H1 (cell line): ENCODE measurements at regions not wholly inside any gene's neighbourhood (a gene's known extent, or its start where the extent isn't known, plus 50 kb on each side); places are given as distances from the start of the nearest gene placed in this dataset.

Experiments
- CTCF ChIA-PET: fragments of 300-600 bp; sonication (Branson Sonifier 250); formaldehyde crosslinking; loops from one replicate; lab custom pipeline; 2021; ENCODE audit not compliant: partially characterized antibody; lab: Charles Lee
- POLR2A ChIA-PET: fragments of 300-600 bp; sonication (Branson Sonifier 250); formaldehyde crosslinking; loops from one replicate; lab custom pipeline; 2021; ENCODE audit warnings: inconsistent platforms; ENCODE audit not compliant: partially characterized antibody; lab: Charles Lee
- DNase-seq, 2 experiments: peaks; one replicate each; pipeline versions ENCODE4 v3.0.0 to v3.0.0-alpha.2; 2010 to 2022; ENCODE audit warnings: low spot score in 2 of 2, low read depth in 1 of 2, mixed read lengths in 1 of 2
- FAIRE-seq: peaks from 2 replicates; lab custom pipeline; 2011; peaks lifted over from hg19 to GRCh38; lab: Jason Lieb, UNC
- H2AFZ ChIP-seq: 2 replicates; pipeline ENCODE4 v1.8.1; 2012; ENCODE audit warnings: low read length, inconsistent platforms
- H2AK5ac ChIP-seq: 2 replicates; pipeline ENCODE4 v1.6.1; 2013; ENCODE audit warnings: low read depth, low read length
- H2BK120ac ChIP-seq: replicated peaks from 2 replicates; pipeline ENCODE3; 2013; ENCODE audit warnings: low read depth, low read length, inconsistent platforms
- H2BK12ac ChIP-seq: 2 replicates; pipeline ENCODE4 v1.6.1; 2013; ENCODE audit warnings: low read depth, low read length
- H2BK15ac ChIP-seq: 2 replicates; pipeline ENCODE4 v1.6.1; 2013; ENCODE audit warnings: low read length
- H2BK20ac ChIP-seq: 2 replicates; pipeline ENCODE4 v1.6.1; 2013; ENCODE audit warnings: low read length
- H2BK5ac ChIP-seq: 2 replicates; pipeline ENCODE4 v1.6.1; 2013; ENCODE audit warnings: low read depth, low read length
- H3K14ac ChIP-seq: 2 replicates; pipeline ENCODE4 v1.6.1; 2013; ENCODE audit warnings: inconsistent platforms; ENCODE audit not compliant: insufficient read length
- H3K18ac ChIP-seq: 2 replicates; pipeline ENCODE4 v1.6.1; 2013; ENCODE audit warnings: low read length; ENCODE audit errors: extremely low read depth
- H3K23ac ChIP-seq: 2 replicates; pipeline ENCODE4 v1.6.1; 2013; ENCODE audit warnings: inconsistent platforms; ENCODE audit not compliant: insufficient read length
- H3K23me2 ChIP-seq: 2 replicates; pipeline ENCODE4 v1.6.1; 2013; ENCODE audit warnings: low read depth, low read length
- H3K27ac ChIP-seq: 2 replicates; pipeline ENCODE4 v1.6.1; 2011; ENCODE audit warnings: low read depth, low read length, inconsistent platforms
- H3K27me3 ChIP-seq, 4 experiments: replicated peaks in 1 of 4; 1 replicate in 1 of 4; 2 replicates in 3 of 4; pipeline versions ENCODE4 v1.6.1 to v1.8.1; 2011 to 2013; ENCODE audit warnings: low read length in 3 of 4, mild to moderate bottlenecking in 3 of 4, inconsistent platforms in 2 of 4, mixed read lengths in 2 of 4, moderate library complexity in 1 of 4; ENCODE audit not compliant: control insufficient read depth in 3 of 4, insufficient read depth in 3 of 4; ENCODE audit errors: extremely low read depth in 1 of 4
- H3K36me3 ChIP-seq, 4 experiments: 2 replicates each; pipeline versions ENCODE4 v1.6.1 to v1.8.1; 2011 to 2013; ENCODE audit warnings: mild to moderate bottlenecking in 4 of 4, low read length in 3 of 4, moderate library complexity in 2 of 4, control low read depth in 1 of 4, inconsistent platforms in 1 of 4; ENCODE audit not compliant: insufficient read depth in 4 of 4, control insufficient read depth in 2 of 4
- H3K4ac ChIP-seq: replicated peaks from 2 replicates; pipeline ENCODE3; 2013; ENCODE audit warnings: low read length, low read depth, mixed read lengths, inconsistent platforms; ENCODE audit not compliant: insufficient read length
- H3K4me1 ChIP-seq, 4 experiments: replicated peaks in 1 of 4; 1 replicate in 1 of 4; 2 replicates in 3 of 4; pipeline versions ENCODE4 v1.6.1 to v1.8.1; 2011 to 2013; ENCODE audit warnings: low read length in 3 of 4, inconsistent platforms in 2 of 4, mixed read lengths in 1 of 4; ENCODE audit not compliant: insufficient read depth in 4 of 4, control insufficient read depth in 3 of 4
- H3K4me2 ChIP-seq, 2 experiments: 2 replicates each; pipeline versions ENCODE4 v1.6.1 to v1.8.1; 2011 to 2013; ENCODE audit warnings: low read depth in 2 of 2, low read length in 2 of 2, control low read depth in 1 of 2, inconsistent platforms in 1 of 2, mild to moderate bottlenecking in 1 of 2; ENCODE audit not compliant: insufficient read depth in 1 of 2
- H3K4me3 ChIP-seq, 4 experiments: fragments of 200-600, 300-600 bp in 1 of 4; sonication (generic), shearing (Covaris generic), sonication (Bioruptor Twin) in 1 of 4; 2 replicates each; pipeline versions ENCODE4 v1.5.1 to v1.8.1; 2011 to 2016; ENCODE audit warnings: low read length in 4 of 4, low read depth in 3 of 4, control low read depth in 2 of 4, inconsistent platforms in 2 of 4, mild to moderate bottlenecking in 2 of 4, mixed read lengths in 1 of 4, moderate library complexity in 1 of 4; ENCODE audit not compliant: insufficient read depth in 2 of 4; ENCODE audit errors: extremely low read depth in 1 of 4
- H3K56ac ChIP-seq: replicated peaks from 2 replicates; pipeline ENCODE3; 2013; ENCODE audit warnings: low read depth, mild to moderate bottlenecking, mixed read lengths, low read length, inconsistent platforms; ENCODE audit not compliant: insufficient read length
- H3K79me1 ChIP-seq: 2 replicates; pipeline ENCODE4 v1.6.1; 2013; ENCODE audit warnings: low read depth, low read length, control low read depth
- H3K79me2 ChIP-seq, 2 experiments: 2 replicates each; pipeline versions ENCODE4 v1.6.1 to v1.8.1; 2012 to 2013; ENCODE audit warnings: low read length in 2 of 2, mild to moderate bottlenecking in 2 of 2, inconsistent platforms in 1 of 2; ENCODE audit not compliant: insufficient read depth in 2 of 2, control insufficient read depth in 1 of 2
- H3K9ac ChIP-seq, 4 experiments: replicated peaks in 1 of 4; 1 replicate in 1 of 4; 2 replicates in 3 of 4; pipeline versions ENCODE4 v1.6.1 to v1.8.1; 2011 to 2013; ENCODE audit warnings: low read depth in 3 of 4, low read length in 3 of 4, control low read depth in 2 of 4, mild to moderate bottlenecking in 2 of 4, moderate library complexity in 2 of 4, inconsistent platforms in 1 of 4; ENCODE audit errors: extremely low read depth in 1 of 4
- H3K9me3 ChIP-seq, 2 experiments: 2 replicates each; pipeline versions ENCODE4 v1.6.1 to v1.8.1; 2012 to 2013; ENCODE audit warnings: mild to moderate bottlenecking in 2 of 2, moderate library complexity in 2 of 2, control low read depth in 1 of 2, inconsistent platforms in 1 of 2, low read depth in 1 of 2, low read length in 1 of 2, mixed read lengths in 1 of 2; ENCODE audit not compliant: insufficient read depth in 2 of 2
- H4K20me1 ChIP-seq, 2 experiments: replicated peaks in 1 of 2; 2 replicates each; pipeline versions ENCODE3 to v1.8.1; 2011 to 2013; ENCODE audit warnings: inconsistent platforms in 2 of 2, low read length in 2 of 2, mild to moderate bottlenecking in 1 of 2; ENCODE audit not compliant: insufficient read depth in 2 of 2, control insufficient read depth in 1 of 2
- H4K5ac ChIP-seq: 2 replicates; pipeline ENCODE4 v1.6.1; 2013; ENCODE audit warnings: low read length, low read depth, mixed read lengths, inconsistent platforms; ENCODE audit not compliant: insufficient read length
- H4K8ac ChIP-seq: 2 replicates; pipeline ENCODE4 v1.8.0; 2013; ENCODE audit warnings: mild to moderate bottlenecking, moderate library complexity, low read length, inconsistent platforms; ENCODE audit not compliant: insufficient read depth; ENCODE audit errors: extremely low read depth
- H4K91ac ChIP-seq: replicated peaks from 2 replicates; pipeline ENCODE3; 2013; ENCODE audit warnings: low read length, mixed read lengths, inconsistent platforms; ENCODE audit not compliant: insufficient read length
- CTCF ChIP-seq, 3 experiments: IDR thresholded peaks; 1 replicate in 2 of 3; 2 replicates in 1 of 3; pipeline versions ENCODE4 v1.5.1 to v1.6.1; 2011; ENCODE audit warnings: low read length in 3 of 3, mild to moderate bottlenecking in 3 of 3, inconsistent platforms in 2 of 3, low read depth in 1 of 3, moderate library complexity in 1 of 3; ENCODE audit not compliant: insufficient read depth in 1 of 3; ENCODE audit errors: control extremely low read depth in 1 of 3
- EZH2 ChIP-seq: fragments of 200-600 bp; sonication (generic); IDR thresholded peaks from 2 replicates; pipeline ENCODE4 v1.7.1; 2012; ENCODE audit warnings: low read depth, mild to moderate bottlenecking, moderate library complexity, low read length, inconsistent platforms; ENCODE audit not compliant: severe bottlenecking
- GABPA ChIP-seq: IDR thresholded peaks from 2 replicates; pipeline ENCODE4 v1.6.1; 2011; ENCODE audit warnings: mild to moderate bottlenecking, low read length, moderate library complexity, borderline replicate concordance; ENCODE audit not compliant: insufficient read depth
- GTF2F1 ChIP-seq: IDR thresholded peaks from 2 replicates; pipeline ENCODE4 v1.6.1; 2012; ENCODE audit warnings: low read depth, low read length, improper control_type of control experiment, borderline replicate concordance
- POLR2A ChIP-seq, 2 experiments: IDR thresholded peaks; 1 replicate in 1 of 2; 2 replicates in 1 of 2; pipeline ENCODE4 v1.6.1; 2011; ENCODE audit warnings: low read depth in 2 of 2, low read length in 2 of 2, mild to moderate bottlenecking in 2 of 2; ENCODE audit errors: control extremely low read depth in 1 of 2
- RBBP5 ChIP-seq: IDR thresholded peaks from 2 replicates; pipeline ENCODE4 v1.7.1; 2012; ENCODE audit warnings: low read depth, mild to moderate bottlenecking, inconsistent platforms, low read length, moderate library complexity, borderline replicate concordance
- RFX5 ChIP-seq: IDR thresholded peaks from 2 replicates; pipeline ENCODE4 v1.6.1; 2011; ENCODE audit warnings: low read depth, low read length, improper control_type of control experiment, borderline replicate concordance
- RXRA ChIP-seq: IDR thresholded peaks from 2 replicates; pipeline ENCODE4 v1.6.1; 2011; ENCODE audit warnings: low read depth, mild to moderate bottlenecking, low read length, moderate library complexity; ENCODE audit not compliant: insufficient read depth
- TAF1 ChIP-seq: IDR thresholded peaks from 2 replicates; pipeline ENCODE4 v1.6.1; 2011; ENCODE audit warnings: mild to moderate bottlenecking, low read depth, low read length
- TBP ChIP-seq: IDR thresholded peaks from 2 replicates; pipeline ENCODE4 v1.6.1; 2011; ENCODE audit warnings: low read depth, low read length, improper control_type of control experiment
- ZNF274 ChIP-seq: IDR thresholded peaks from 2 replicates; pipeline ENCODE4 v1.7.0; 2012; ENCODE audit warnings: low read length, borderline replicate concordance; ENCODE audit errors: extremely low read depth
- WGBS, 2 experiments: shearing (Covaris generic) in 1 of 2; methylation state at CpG; one replicate each; pipeline versions ENCODE4 v1.1.6 to v1.1.7; 2013 to 2015; ENCODE audit warnings: low lambda C conversion rate in 2 of 2, mixed read lengths in 2 of 2, inconsistent platforms in 1 of 2, low coverage in 1 of 2, missing lambda C conversion rate in 1 of 2; ENCODE audit not compliant: insufficient replicate concordance in 2 of 2, insufficient coverage in 1 of 2, insufficient read length in 1 of 2; ENCODE audit errors: extremely low coverage in 1 of 2, missing lambda C conversion rate in 1 of 2; 5-methylcytosine and 5-hydroxymethylcytosine counted together

- H2BK15ac ChIP-seq = no peak overlapping the region
- FAIRE-seq = no peak
- H3K79me1 ChIP-seq = no peaks in the 10 kb centered on the region
- no peak overlapping the region for H2BK120ac ChIP-seq
- no peak overlapping the region for H2AK5ac ChIP-seq
- no peak for DNase-seq
- H3K27me3 ChIP-seq = no peaks in the 10 kb centered on the region
- H3K4ac ChIP-seq = no peak overlapping the region
- WGBS, 2 experiments = 95% methylated on average over 1 of the region's 1 CpG; no CpG with 5 or more reads in 1 of the 2 experiments
- TF ChIP-seq CTCF (IDR thresholded peaks at IDR 0.05; ENCODE audit: control extremely low read depth in 1 of 3, insufficient read depth in 1 of 3, low read depth in 1 of 3, low read length in 3 of 3) = no peak
- TF ChIP-seq RBBP5 = no peak
- no peak for TF ChIP-seq ZNF274
- no peak for TF ChIP-seq EZH2
- TF ChIP-seq GABPA = no peak
- TF ChIP-seq TBP = no peak
- no peak for TF ChIP-seq POLR2A (IDR thresholded peaks at IDR 0.05; ENCODE audit: control extremely low read depth in 1 of 2, low read depth in 2 of 2, low read length in 2 of 2)
- TF ChIP-seq RXRA = no peak
- TF ChIP-seq RFX5 = no peak
- TF ChIP-seq TAF1 = no peak
- no peak for TF ChIP-seq GTF2F1
- no peak overlapping the region for H2BK20ac ChIP-seq
- H3K9me3 ChIP-seq = no peaks in the 10 kb centered on the region
- no peaks in the 10 kb centered on the region for H4K20me1 ChIP-seq
- H3K27ac ChIP-seq = no peak overlapping the region
- H3K14ac ChIP-seq = no peak overlapping the region
- POLR2A ChIA-PET = no interaction called here
- H4K8ac ChIP-seq = no peak overlapping the region
- H3K23me2 ChIP-seq = no peaks in the 10 kb centered on the region
- H4K5ac ChIP-seq = no peak overlapping the region
- no peaks in the 10 kb centered on the region for H3K36me3 ChIP-seq
- H3K18ac ChIP-seq = no peak overlapping the region
- no peak overlapping the region for H2BK5ac ChIP-seq
- no peak overlapping the region for H3K4me2 ChIP-seq
- CTCF ChIA-PET = no interaction called here
- no peaks in the 10 kb centered on the region for H3K4me1 ChIP-seq
- no peak overlapping the region for H3K56ac ChIP-seq
- H2BK12ac ChIP-seq = no peak overlapping the region
- no peaks in the 10 kb centered on the region for H3K79me2 ChIP-seq
- H3K23ac ChIP-seq = no peak overlapping the region
- H3K9ac ChIP-seq = no peak overlapping the region
- H3K4me3 ChIP-seq = no peak overlapping the region
- H2AFZ ChIP-seq = no peak overlapping the region
- H4K91ac ChIP-seq = no peak overlapping the region
Observed at GRCh38 chr4:129968778-129969177, 872.8 kb downstream of the C4orf33 start.
